Testis (tissue), 2 donors: ENCODE measurements at regions not wholly inside any gene's neighbourhood (a gene's known extent, or its start where the extent isn't known, plus 50 kb on each side); places are given as distances from the start of the nearest gene placed in this dataset.

Experiments
- CTCF ChIP-seq, 3 experiments: fragments of 450-650 bp in 2 of 3; fragments of 200-600 bp in 1 of 3; sonication (generic) in 1 of 3; IDR thresholded peaks; one replicate each; pipeline ENCODE4 v1.5.1; 2016 to 2019; ENCODE audit warnings: antibody characterized with exemption in 3 of 3, mild to moderate bottlenecking in 2 of 3, moderate library complexity in 1 of 3
- POLR2A ChIP-seq: fragments of 450-650 bp; IDR thresholded peaks from one replicate; pipeline ENCODE4 v1.6.1; 2017; ENCODE audit warnings: antibody characterized with exemption, mild to moderate bottlenecking, moderate library complexity

GRCh38 chr3:176328198-176328597 is 869.1 kb downstream of the TBL1XR1 start:
- TF ChIP-seq CTCF (IDR thresholded peaks at IDR 0.05) (no peak), POLR2A (no peak)
